ENCODE measurements at regions not wholly inside any gene's neighbourhood (a gene's known extent, or its start where the extent isn't known, plus 50 kb on each side); places are given as distances from the start of the nearest gene placed in this dataset.

DNA sequence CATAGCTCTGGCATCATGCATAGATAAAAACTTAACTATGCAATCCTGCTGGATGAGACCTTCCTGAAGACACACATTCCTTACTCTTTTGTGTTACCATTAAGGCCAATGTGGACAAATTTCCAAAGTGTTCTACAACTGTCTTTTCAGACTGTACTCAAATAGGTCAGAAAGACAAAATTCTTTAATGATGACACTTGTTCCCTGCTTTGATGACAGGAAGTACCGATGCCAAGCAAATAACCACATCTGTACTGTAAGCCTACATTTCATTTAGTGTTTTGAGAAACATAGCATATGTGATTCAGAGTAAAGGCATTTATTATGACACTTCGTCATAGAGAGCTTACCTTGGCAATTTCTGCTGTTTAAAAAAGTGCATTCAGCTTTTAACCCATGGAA, 55.0 kb downstream of the PMAIP1 start:
- DNase-seq, result no peak

DNA sequence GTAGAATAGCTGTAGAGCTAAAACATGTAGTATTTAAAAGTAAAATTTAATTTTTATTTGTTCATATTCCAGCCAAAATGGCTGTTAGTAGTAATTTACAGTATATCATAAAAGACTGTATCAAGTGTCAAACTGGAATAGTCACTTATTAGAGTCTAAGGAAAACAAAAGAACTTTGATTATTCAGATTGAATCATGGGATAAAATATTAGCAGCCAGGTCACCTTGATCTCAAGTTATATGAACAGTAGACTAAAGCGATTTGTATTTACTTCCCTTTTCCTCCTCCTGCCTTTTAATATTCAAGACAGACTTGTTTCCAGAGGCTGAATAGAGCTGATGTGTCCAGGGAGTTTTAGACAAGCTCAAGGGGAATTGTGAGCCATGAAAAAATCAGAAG, 54.4 kb downstream of the PMAIP1 start:
- no peak for DNase-seq
